ENCODE measurements at regions not wholly inside any gene's neighbourhood (a gene's known extent, or its start where the extent isn't known, plus 50 kb on each side); places are given as distances from the start of the nearest gene placed in this dataset.

GRCh38 chr4:33616121-33616520 lies 2628.2 kb downstream of the ARAP2 start:
- DNase-seq (ENCODE audit: low read depth in 1 of 2, low spot score in 1 of 2) (no peak), FAIRE-seq (no peak), ATAC-seq (no peak)
- no peak for TF ChIP-seq EHF (CRISPR knock-in tag; IDR thresholded peaks at IDR 0.05)
- TF ChIP-seq CEBPB (IDR thresholded peaks at IDR 0.05): no peak
- TF ChIP-seq EP300 (IDR thresholded peaks at IDR 0.05): no peak
- no peak for TF ChIP-seq ZC3H11A (IDR thresholded peaks at IDR 0.05)
- no peak for TF ChIP-seq CBX2 (IDR thresholded peaks at IDR 0.05; ENCODE audit: borderline replicate concordance, low read depth)
- no peak for TF ChIP-seq HES2 (IDR thresholded peaks at IDR 0.05)
- TF ChIP-seq NPAS2 (CRISPR knock-in tag; IDR thresholded peaks at IDR 0.05; ENCODE audit: borderline replicate concordance): no peak
- TF ChIP-seq HOXB5 (CRISPR knock-in tag; IDR thresholded peaks at IDR 0.05): no peak
- no peak for TF ChIP-seq ZSCAN20 (CRISPR knock-in tag; IDR thresholded peaks at IDR 0.05)
- Histone ChIP-seq H3K27ac (no peak overlapping the region), H3K4me3 (no peak overlapping the region), H3K4me1 (no peaks in the 10 kb centered on the region), H3K4me2 (no peak overlapping the region), H3K9me3 (no peaks in the 10 kb centered on the region)
- ChIA-PET CTCF (no interaction called here), POLR2A (no interaction called here)
- 31% methylated on average over 2 of the region's 2 CpGs for WGBS (ENCODE audit: missing lambda C conversion rate)

GRCh38 chr4:33625748-33626147 lies 2618.6 kb downstream of the ARAP2 start:
- no peak overlapping the region for H3K4me2 ChIP-seq
- ChIA-PET CTCF (no interaction called here), POLR2A (no interaction called here)
- no peak for ATAC-seq
- no peak overlapping the region for H3K27ac ChIP-seq
- TF ChIP-seq CHD4 (IDR thresholded peaks at IDR 0.05; ENCODE audit: borderline replicate concordance) (no peak), FOSB (CRISPR knock-in tag; IDR thresholded peaks at IDR 0.05) (no peak), REST (IDR thresholded peaks at IDR 0.05) (no peak), RARB (CRISPR knock-in tag; IDR thresholded peaks at IDR 0.05) (no peak), TP53 (CRISPR knock-in tag; IDR thresholded peaks at IDR 0.05) (no peak), HOXB13 (CRISPR knock-in tag; IDR thresholded peaks at IDR 0.05; ENCODE audit: low read depth) (no peak), ZFP36 (IDR thresholded peaks at IDR 0.05; ENCODE audit: borderline replicate concordance, partially characterized antibody) (no peak), FOXS1 (CRISPR knock-in tag; IDR thresholded peaks at IDR 0.05) (no peak), RAD21 (conservative IDR thresholded peaks at IDR 0.05 in 1 of 2, IDR thresholded peaks at IDR 0.05 in 1 of 2) (no peak), BHLHE40 (IDR thresholded peaks at IDR 0.05; ENCODE audit: low read depth, low read length) (no peak), ZC3H11A (IDR thresholded peaks at IDR 0.05) (no peak), HMGXB4 (CRISPR knock-in tag; IDR thresholded peaks at IDR 0.05; ENCODE audit: borderline replicate concordance) (no peak), TFCP2L1 (CRISPR knock-in tag; IDR thresholded peaks at IDR 0.05) (no peak), POLR2A (IDR thresholded peaks at IDR 0.05; ENCODE audit: low read length) (no peak), ESRRA (IDR thresholded peaks at IDR 0.05; ENCODE audit: borderline replicate concordance, low read length) (no peak), HES2 (IDR thresholded peaks at IDR 0.05) (no peak), RFX5 (IDR thresholded peaks at IDR 0.05) (no peak), ZNF302 (CRISPR knock-in tag; IDR thresholded peaks at IDR 0.05) (no peak), EP300 (IDR thresholded peaks at IDR 0.05) (no peak)
- FAIRE-seq: no peak
- no peaks in the 10 kb centered on the region for H3K9me3 ChIP-seq
- no peak overlapping the region for H3K4me3 ChIP-seq
- DNase-seq (ENCODE audit: low read depth in 1 of 2, low spot score in 1 of 2): peak in 1 of 2 experiments; percentile 0
- H3K4me1 ChIP-seq: no peaks in the 10 kb centered on the region
